ENCODE measurements at regions not wholly inside any gene's neighbourhood (a gene's known extent, or its start where the extent isn't known, plus 50 kb on each side); places are given as distances from the start of the nearest gene placed in this dataset.
A peak's percentile ranks its signal among the peaks of the same experiment; 100 is the strongest.

DNA sequence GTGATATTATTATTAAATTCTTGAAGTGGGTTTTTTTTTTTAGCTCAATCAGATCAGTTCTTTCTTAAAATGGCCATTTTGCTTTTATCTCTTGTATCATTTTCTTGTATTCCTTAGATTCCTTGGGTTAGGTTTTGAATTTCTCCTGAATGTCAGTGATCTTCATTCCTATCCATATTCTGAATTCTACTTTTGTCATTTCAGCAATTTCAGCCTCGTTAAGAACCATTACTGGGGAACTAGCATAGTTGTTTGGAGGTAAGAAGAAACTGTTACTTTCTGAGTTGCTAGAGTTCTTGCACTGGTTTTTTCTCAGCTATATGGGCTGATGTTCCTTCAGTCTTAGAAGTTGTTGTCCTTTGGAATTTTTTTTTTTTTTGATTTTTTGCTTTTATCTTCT lies 293.1 kb downstream of the MAP2K4 start:
- peak in 1 of 2 donors; percentile 7 for DNase-seq
- Histone ChIP-seq H2BK12ac (ENCODE audit: low read length) (no peak overlapping the region), H3K14ac (ENCODE audit: low read length) (no peak overlapping the region), H3K9ac (ENCODE audit: low read length) (no peak overlapping the region), H3K4me2 (ENCODE audit: low read length) (no peak overlapping the region), H3K4me3 (ENCODE audit: low read depth, low read length) (no peak overlapping the region), H3K36me3 (ENCODE audit: control insufficient read depth in 1 of 2, insufficient read depth in 2 of 2, low read length in 2 of 2) (no peaks in the 10 kb centered on the region), H4K91ac (ENCODE audit: low read depth, low read length) (no peak overlapping the region), H2BK120ac (ENCODE audit: insufficient read depth, low read length, poor library complexity) (no peak overlapping the region), H3K27ac (ENCODE audit: low read depth, low read length) (no peak overlapping the region), H3K4me1 (ENCODE audit: control insufficient read depth in 1 of 2, insufficient read depth in 2 of 2, low read length in 2 of 2) (peaks cover 3 to 4% of the 10 kb centered on the region in 2 experiments), H2BK5ac (ENCODE audit: low read depth, low read length, poor library complexity) (no peak overlapping the region), H3K9me3 (ENCODE audit: insufficient read depth, low read depth, low read length) (peaks cover 4% of the 10 kb centered on the region), H2AK5ac (ENCODE audit: low read length) (no peak overlapping the region), H3K79me2 (ENCODE audit: control insufficient read depth, insufficient read depth, low read length, poor library complexity) (no peaks in the 10 kb centered on the region), H4K12ac (ENCODE audit: low read depth, low read length) (no peak overlapping the region), H3K18ac (ENCODE audit: low read length) (no peak overlapping the region), H3K23ac (ENCODE audit: low read length) (no peak overlapping the region), H3K79me1 (ENCODE audit: low read length) (no peaks in the 10 kb centered on the region), H3K27me3 (ENCODE audit: insufficient read depth, low read length) (no peaks in the 10 kb centered on the region), H3K4ac (ENCODE audit: low read depth, low read length) (no peak overlapping the region), H2AFZ (ENCODE audit: insufficient read depth, low read length, poor library complexity) (no peak overlapping the region), H4K8ac (ENCODE audit: low read depth, low read length) (no peak overlapping the region)
- no CpG with 5 or more reads among the region's 1 CpG for WGBS (ENCODE audit: extremely low coverage, insufficient coverage, insufficient read length)

DNA sequence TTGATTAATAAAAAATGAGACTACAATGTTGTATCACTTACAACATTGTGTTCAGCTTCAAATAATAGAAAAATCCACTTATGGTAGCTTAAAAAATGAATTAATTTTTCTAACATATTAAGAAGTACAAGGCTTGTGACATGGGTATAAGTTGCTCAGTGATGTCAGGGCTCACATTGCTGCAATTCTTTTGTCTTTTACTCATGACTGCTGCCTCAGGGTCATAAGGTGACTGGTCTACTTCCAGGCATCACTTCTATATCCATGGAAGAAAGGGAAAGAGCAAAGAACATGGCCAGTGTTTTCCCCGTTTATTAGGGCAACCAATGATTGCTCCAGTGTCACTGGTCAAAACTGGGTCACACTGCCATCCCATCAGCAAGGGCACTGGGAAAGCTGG lies 295.3 kb downstream of the MAP2K4 start:
- Histone ChIP-seq H4K12ac (ENCODE audit: low read depth, low read length) (no peak overlapping the region), H3K4ac (ENCODE audit: low read depth, low read length) (no peak overlapping the region), H4K91ac (ENCODE audit: low read depth, low read length) (no peak overlapping the region), H2AK5ac (ENCODE audit: low read length) (no peak overlapping the region), H3K14ac (ENCODE audit: low read length) (no peak overlapping the region), H3K4me3 (ENCODE audit: low read depth, low read length) (no peak overlapping the region), H2BK120ac (ENCODE audit: insufficient read depth, low read length, poor library complexity) (no peak overlapping the region), H3K79me2 (ENCODE audit: control insufficient read depth, insufficient read depth, low read length, poor library complexity) (no peaks in the 10 kb centered on the region), H3K27me3 (ENCODE audit: insufficient read depth, low read length) (no peaks in the 10 kb centered on the region), H3K79me1 (ENCODE audit: low read length) (no peaks in the 10 kb centered on the region), H2AFZ (ENCODE audit: insufficient read depth, low read length, poor library complexity) (no peak overlapping the region), H3K18ac (ENCODE audit: low read length) (no peak overlapping the region), H3K23ac (ENCODE audit: low read length) (peak overlapping the region; percentile 30), H2BK5ac (ENCODE audit: low read depth, low read length, poor library complexity) (no peak overlapping the region), H3K9ac (ENCODE audit: low read length) (no peak overlapping the region), H3K9me3 (ENCODE audit: insufficient read depth, low read depth, low read length) (peaks cover 4% of the 10 kb centered on the region), H4K8ac (ENCODE audit: low read depth, low read length) (no peak overlapping the region), H3K4me2 (ENCODE audit: low read length) (no peak overlapping the region), H3K36me3 (ENCODE audit: control insufficient read depth in 1 of 2, insufficient read depth in 2 of 2, low read length in 2 of 2) (no peaks in the 10 kb centered on the region), H2BK12ac (ENCODE audit: low read length) (peak overlapping the region; percentile 42), H3K4me1 (ENCODE audit: control insufficient read depth in 1 of 2, insufficient read depth in 2 of 2, low read length in 2 of 2) (peaks cover 3 to 4% of the 10 kb centered on the region in 2 experiments), H3K27ac (ENCODE audit: low read depth, low read length) (no peak overlapping the region)
- no CpG with 5 or more reads among the region's 1 CpG for WGBS (ENCODE audit: extremely low coverage, insufficient coverage, insufficient read length)
- peak; percentile 55 to 60 for DNase-seq

DNA sequence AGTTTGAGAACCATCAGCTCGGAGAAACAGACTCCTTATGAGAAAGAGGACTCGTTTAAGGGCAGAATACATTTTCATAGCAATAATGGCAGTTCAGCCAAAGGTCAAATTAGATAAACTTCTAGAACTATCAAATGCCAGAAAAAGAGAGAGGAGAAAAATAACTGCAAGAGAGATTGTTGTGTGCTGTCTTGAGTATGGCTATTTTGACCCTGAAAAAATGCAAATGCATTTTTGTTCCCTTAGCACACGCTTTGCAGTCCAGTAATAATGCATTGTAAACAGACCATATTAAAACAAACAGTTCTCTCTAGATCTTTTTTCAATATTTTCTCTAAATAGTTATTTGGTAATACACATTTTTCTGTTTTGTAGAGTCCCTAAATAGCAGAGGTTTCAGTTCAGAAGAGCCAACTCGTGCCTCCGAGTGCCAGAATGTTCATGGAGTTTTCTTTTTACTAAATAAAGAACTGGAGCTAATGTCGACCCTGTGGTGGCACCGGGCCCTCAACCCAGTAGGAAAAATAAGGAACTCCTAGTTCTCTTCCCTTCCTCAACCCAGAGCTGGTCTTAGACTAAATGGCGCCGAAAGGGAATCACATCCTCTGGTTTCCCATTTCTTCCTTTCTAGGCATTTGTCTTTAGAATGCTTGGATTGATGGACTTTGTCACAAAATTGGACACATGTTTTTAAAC lies 298.0 kb downstream of the MAP2K4 start:
- H3K79me2 ChIP-seq (ENCODE audit: control insufficient read depth, insufficient read depth, low read length, poor library complexity), result no peaks in the 10 kb centered on the region
- H3K18ac ChIP-seq (ENCODE audit: low read length), result no peak overlapping the region
- H2AFZ ChIP-seq (ENCODE audit: insufficient read depth, low read length, poor library complexity), result no peak overlapping the region
- H3K9me3 ChIP-seq (ENCODE audit: insufficient read depth, low read depth, low read length), result peaks cover 4% of the 10 kb centered on the region
- H2BK120ac ChIP-seq (ENCODE audit: insufficient read depth, low read length, poor library complexity), result no peak overlapping the region
- no peak overlapping the region for H3K23ac ChIP-seq (ENCODE audit: low read length)
- H4K8ac ChIP-seq (ENCODE audit: low read depth, low read length), result no peak overlapping the region
- H3K4ac ChIP-seq (ENCODE audit: low read depth, low read length), result no peak overlapping the region
- no peak overlapping the region for H3K4me2 ChIP-seq (ENCODE audit: low read length)
- no peak overlapping the region for H4K91ac ChIP-seq (ENCODE audit: low read depth, low read length)
- H4K12ac ChIP-seq (ENCODE audit: low read depth, low read length), result no peak overlapping the region
- H3K14ac ChIP-seq (ENCODE audit: low read length), result no peak overlapping the region
- WGBS (ENCODE audit: extremely low coverage, insufficient coverage, insufficient read length), result no CpG with 5 or more reads among the region's 9 CpGs
- no peak overlapping the region for H2BK12ac ChIP-seq (ENCODE audit: low read length)
- no peak overlapping the region for H3K4me3 ChIP-seq (ENCODE audit: low read depth, low read length)
- H3K79me1 ChIP-seq (ENCODE audit: low read length), result no peaks in the 10 kb centered on the region
- DNase-seq, result no peak
- peaks cover 3 to 4% of the 10 kb centered on the region in 2 experiments for H3K4me1 ChIP-seq (ENCODE audit: control insufficient read depth in 1 of 2, insufficient read depth in 2 of 2, low read length in 2 of 2)
- no peak overlapping the region for H2AK5ac ChIP-seq (ENCODE audit: low read length)
- H3K9ac ChIP-seq (ENCODE audit: low read length), result no peak overlapping the region
- H3K27ac ChIP-seq (ENCODE audit: low read depth, low read length), result no peak overlapping the region
- no peak overlapping the region for H2BK5ac ChIP-seq (ENCODE audit: low read depth, low read length, poor library complexity)
- H3K27me3 ChIP-seq (ENCODE audit: insufficient read depth, low read length), result no peaks in the 10 kb centered on the region
- H3K36me3 ChIP-seq (ENCODE audit: control insufficient read depth in 1 of 2, insufficient read depth in 2 of 2, low read length in 2 of 2), result no peaks in the 10 kb centered on the region

DNA sequence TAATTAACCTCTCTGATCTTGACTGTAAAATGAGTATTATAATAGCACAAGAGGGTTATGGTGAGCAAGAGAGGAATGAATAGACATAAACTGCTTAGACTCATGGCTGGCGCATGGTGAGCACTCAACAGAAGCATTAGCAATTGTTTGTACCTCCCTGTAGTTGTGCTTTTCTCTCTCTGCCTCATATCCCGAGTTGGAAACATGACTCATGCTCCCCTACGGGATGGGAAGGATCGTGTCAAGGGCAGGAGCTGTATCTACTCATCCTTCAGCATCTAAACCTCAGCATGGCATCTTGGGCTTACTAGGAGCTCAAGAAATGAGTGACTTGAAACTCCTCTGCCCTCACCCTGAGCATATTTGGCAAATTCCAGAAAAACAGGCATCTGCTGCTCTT lies 299.6 kb downstream of the MAP2K4 start:
- Histone ChIP-seq H2BK5ac (ENCODE audit: low read depth, low read length, poor library complexity) (no peak overlapping the region), H2BK120ac (ENCODE audit: insufficient read depth, low read length, poor library complexity) (no peak overlapping the region), H3K4ac (ENCODE audit: low read depth, low read length) (no peak overlapping the region), H3K9me3 (ENCODE audit: insufficient read depth, low read depth, low read length) (no peaks in the 10 kb centered on the region), H3K14ac (ENCODE audit: low read length) (no peak overlapping the region), H2BK12ac (ENCODE audit: low read length) (no peak overlapping the region), H4K8ac (ENCODE audit: low read depth, low read length) (no peak overlapping the region), H3K23ac (ENCODE audit: low read length) (no peak overlapping the region), H4K12ac (ENCODE audit: low read depth, low read length) (no peak overlapping the region), H3K27ac (ENCODE audit: low read depth, low read length) (no peak overlapping the region), H4K91ac (ENCODE audit: low read depth, low read length) (no peak overlapping the region), H3K4me1 (ENCODE audit: control insufficient read depth in 1 of 2, insufficient read depth in 2 of 2, low read length in 2 of 2) (peaks cover 3 to 4% of the 10 kb centered on the region in 2 experiments), H3K18ac (ENCODE audit: low read length) (no peak overlapping the region), H3K4me3 (ENCODE audit: low read depth, low read length) (no peak overlapping the region), H3K79me2 (ENCODE audit: control insufficient read depth, insufficient read depth, low read length, poor library complexity) (no peaks in the 10 kb centered on the region), H3K36me3 (ENCODE audit: control insufficient read depth in 1 of 2, insufficient read depth in 2 of 2, low read length in 2 of 2) (no peaks in the 10 kb centered on the region), H3K4me2 (ENCODE audit: low read length) (no peak overlapping the region), H3K27me3 (ENCODE audit: insufficient read depth, low read length) (no peaks in the 10 kb centered on the region), H3K9ac (ENCODE audit: low read length) (no peak overlapping the region), H2AFZ (ENCODE audit: insufficient read depth, low read length, poor library complexity) (no peak overlapping the region), H2AK5ac (ENCODE audit: low read length) (no peak overlapping the region), H3K79me1 (ENCODE audit: low read length) (no peaks in the 10 kb centered on the region)
- DNase-seq, result peak; percentile 4 to 11
- no CpG with 5 or more reads among the region's 4 CpGs for WGBS (ENCODE audit: extremely low coverage, insufficient coverage, insufficient read length)
